ENCODE measurements at regions not wholly inside any gene's neighbourhood (a gene's known extent, or its start where the extent isn't known, plus 50 kb on each side); places are given as distances from the start of the nearest gene placed in this dataset.
"Not testable (repeated sequence)": the region's sequence is repeated elsewhere in the genome, so short reads cannot be mapped to it uniquely, and the experiment has no call there.

GRCh38 chr19:23597661-23598060 lies 89.4 kb downstream of the ZNF675 start:
- Histone ChIP-seq H3K4me3 (no peak overlapping the region), H3K9me3 (peaks cover 0 to 5% (median 0%) of the 10 kb centered on the region in 12 donors), H3K4me1 (no peaks in the 10 kb centered on the region), H3K27me3 (no peaks in the 10 kb centered on the region), H3K27ac (no peak overlapping the region), H3K36me3 (no peaks in the 10 kb centered on the region)
- DNase-seq (no peak), ATAC-seq (no peak)
- TF ChIP-seq CTCF (IDR thresholded peaks at IDR 0.05), result no peak
- no peak for TF ChIP-seq POLR2A (IDR thresholded peaks at IDR 0.05)
- intact Hi-C loops (cut with DNase I), result no loop called here
- 73 to 80% (median 77%) methylated on average over 2 of the region's 2 CpGs for WGBS, 4 donors

GRCh38 chr19:23596872-23597271 lies 90.1 kb downstream of the ZNF675 start:
- Histone ChIP-seq H3K27ac (no peak overlapping the region), H3K4me3 (no peak overlapping the region), H3K27me3 (no peaks in the 10 kb centered on the region), H3K4me1 (no peaks in the 10 kb centered on the region), H3K9me3 (peaks cover 0 to 10% (median 0%) of the 10 kb centered on the region in 12 donors), H3K36me3 (no peaks in the 10 kb centered on the region)
- TF ChIP-seq POLR2A (IDR thresholded peaks at IDR 0.05) (no peak), CTCF (IDR thresholded peaks at IDR 0.05) (no peak)
- DNase-seq (no peak), ATAC-seq (no peak)
- intact Hi-C loops (cut with DNase I), result no loop called here

GRCh38 chr19:23594311-23594710 lies 92.7 kb downstream of the ZNF675 start:
- 86 to 98% (median 93%) methylated on average over 11 to 12 of the region's 12 CpGs for WGBS, 4 donors
- H3K27me3 ChIP-seq; H3K4me1 ChIP-seq; intact Hi-C loops (cut with DNase I); H3K4me3 ChIP-seq; H3K27ac ChIP-seq; H3K36me3 ChIP-seq; ATAC-seq; DNase-seq: not testable (repeated sequence)
- peaks cover 0 to 15% (median 0%) of the 10 kb centered on the region in 12 donors for H3K9me3 ChIP-seq

- no peak for ATAC-seq
- intact Hi-C loops (cut with DNase I), result no loop called here
- peaks cover 0 to 39% (median 0%) of the 10 kb centered on the region in 12 donors for H3K9me3 ChIP-seq
These were observed 99.5 kb downstream of the ZNF675 start for GRCh38 chr19:23587546-23587945.

More at GRCh38 chr19:23587546-23587945, 99.5 kb downstream of the ZNF675 start:
- Histone ChIP-seq H3K27ac (no peak overlapping the region), H3K4me3 (no peak overlapping the region), H3K27me3 (no peaks in the 10 kb centered on the region), H3K4me1 (no peaks in the 10 kb centered on the region), H3K36me3 (no peaks in the 10 kb centered on the region)
- TF ChIP-seq POLR2A (IDR thresholded peaks at IDR 0.05) (no peak), CTCF (IDR thresholded peaks at IDR 0.05) (no peak)
- DNase-seq, result no peak
